H9 (cell line): ENCODE measurements at regions not wholly inside any gene's neighbourhood (a gene's known extent, or its start where the extent isn't known, plus 50 kb on each side); places are given as distances from the start of the nearest gene placed in this dataset.

Experiments
- DNase-seq: peaks from one replicate; pipeline ENCODE4 v3.0.0-alpha.2; 2017
- H2AFZ ChIP-seq: one replicate; pipeline ENCODE4 v1.6.1; 2013; ENCODE audit warnings: mild to moderate bottlenecking, low read length, control low read depth, moderate library complexity
- H2AK5ac ChIP-seq: 2 replicates; pipeline ENCODE4 v1.6.1; 2013; ENCODE audit warnings: low read length, control low read depth, mixed read lengths; ENCODE audit not compliant: insufficient read length
- H2BK120ac ChIP-seq: one replicate; pipeline ENCODE4 v1.6.1; 2013; ENCODE audit warnings: low read depth, mild to moderate bottlenecking, low read length, control low read depth, inconsistent platforms; ENCODE audit not compliant: poor library complexity, severe bottlenecking
- H2BK12ac ChIP-seq: 2 replicates; pipeline ENCODE4 v1.6.1; 2013; ENCODE audit warnings: low read length, control low read depth, mixed read lengths, low read depth; ENCODE audit not compliant: insufficient read length
- H2BK15ac ChIP-seq: 2 replicates; pipeline ENCODE4 v1.6.1; 2013; ENCODE audit warnings: low read depth, low read length, control low read depth
- H2BK20ac ChIP-seq: one replicate; pipeline ENCODE4 v1.6.1; 2013; ENCODE audit warnings: low read depth, mild to moderate bottlenecking, low read length, control low read depth, inconsistent platforms; ENCODE audit not compliant: poor library complexity, severe bottlenecking
- H2BK5ac ChIP-seq: 2 replicates; pipeline ENCODE4 v1.6.1; 2013; ENCODE audit warnings: low read length, control low read depth, mixed read lengths; ENCODE audit not compliant: insufficient read length
- H3K14ac ChIP-seq: 2 replicates; pipeline ENCODE4 v1.6.1; 2013; ENCODE audit warnings: low read length, control low read depth; ENCODE audit not compliant: insufficient read depth
- H3K18ac ChIP-seq: 2 replicates; pipeline ENCODE4 v1.6.1; 2013; ENCODE audit warnings: low read depth, mild to moderate bottlenecking, mixed read lengths, low read length, control low read depth; ENCODE audit not compliant: insufficient read length
- H3K23ac ChIP-seq: 2 replicates; pipeline ENCODE4 v1.6.1; 2013; ENCODE audit warnings: low read length, control low read depth, mixed read lengths, low read depth; ENCODE audit not compliant: insufficient read length
- H3K23me2 ChIP-seq: 2 replicates; pipeline ENCODE4 v1.6.1; 2013; ENCODE audit warnings: low read depth, mild to moderate bottlenecking, mixed read lengths, low read length, control low read depth; ENCODE audit not compliant: insufficient read length, poor library complexity, severe bottlenecking
- H3K27ac ChIP-seq: 2 replicates; pipeline ENCODE4 v1.5.1; 2013; ENCODE audit warnings: low read length, control low read depth, mixed read lengths, low read depth; ENCODE audit not compliant: insufficient read length
- H3K27me3 ChIP-seq: 2 replicates; pipeline ENCODE4 v1.6.1; 2013; ENCODE audit warnings: low read length, control low read depth, inconsistent platforms; ENCODE audit not compliant: insufficient read depth
- H3K4ac ChIP-seq: 2 replicates; pipeline ENCODE4 v1.6.1; 2013; ENCODE audit warnings: low read depth, mild to moderate bottlenecking, control low read depth, inconsistent platforms, low read length, moderate library complexity
- H3K4me1 ChIP-seq: 2 replicates; pipeline ENCODE4 v1.6.1; 2013; ENCODE audit warnings: low read length, control low read depth, inconsistent platforms; ENCODE audit not compliant: insufficient read depth
- H3K4me2 ChIP-seq: 2 replicates; pipeline ENCODE4 v1.6.1; 2013; ENCODE audit warnings: low read length, control low read depth, mixed read lengths; ENCODE audit not compliant: insufficient read length, insufficient read depth
- H3K56ac ChIP-seq: 2 replicates; pipeline ENCODE4 v1.6.1; 2013; ENCODE audit warnings: low read depth, mild to moderate bottlenecking, mixed read lengths, low read length, control low read depth; ENCODE audit not compliant: insufficient read length
- H3K79me1 ChIP-seq: 2 replicates; pipeline ENCODE4 v1.6.1; 2013; ENCODE audit warnings: low read depth, mild to moderate bottlenecking, moderate library complexity, low read length, control low read depth, inconsistent platforms; ENCODE audit not compliant: insufficient read depth, poor library complexity, severe bottlenecking
- H3K79me2 ChIP-seq: 2 replicates; pipeline ENCODE4 v1.6.1; 2013; ENCODE audit warnings: low read length, control low read depth, inconsistent platforms; ENCODE audit not compliant: insufficient read depth
- H3K9ac ChIP-seq: 2 replicates; pipeline ENCODE4 v1.6.1; 2013; ENCODE audit warnings: low read length, control low read depth, mixed read lengths; ENCODE audit not compliant: insufficient read length; ENCODE audit errors: extremely low read depth
- H3K9me3 ChIP-seq: one replicate; pipeline ENCODE4 v1.6.1; 2013; ENCODE audit warnings: low read depth, low read length, inconsistent platforms; ENCODE audit not compliant: control insufficient read depth
- H3T11ph ChIP-seq: one replicate; pipeline ENCODE4 v1.6.1; 2013; ENCODE audit warnings: mild to moderate bottlenecking, low read length, control low read depth, inconsistent platforms
- H4K20me1 ChIP-seq: one replicate; pipeline ENCODE4 v1.6.1; 2013; ENCODE audit not compliant: control insufficient read depth, insufficient read length, insufficient read depth
- H4K5ac ChIP-seq: 2 replicates; pipeline ENCODE4 v1.6.1; 2013; ENCODE audit warnings: low read depth, mild to moderate bottlenecking, mixed read lengths, low read length, control low read depth; ENCODE audit not compliant: insufficient read length
- H4K8ac ChIP-seq: replicated peaks from 2 replicates; pipeline ENCODE4 v1.6.1; 2013; ENCODE audit warnings: low read length, control low read depth, mixed read lengths, low read depth; ENCODE audit not compliant: insufficient read length
- H4K91ac ChIP-seq: 2 replicates; pipeline ENCODE4 v1.6.1; 2013; ENCODE audit warnings: low read depth, mild to moderate bottlenecking, moderate library complexity, mixed read lengths, low read length, control low read depth; ENCODE audit not compliant: insufficient read length
- H3K27ac Mint-ChIP-seq, 3 experiments: 2 replicates in 2 of 3; 3 replicates in 1 of 3; pipeline ENCODE4 v1.8.0; 2020 to 2021; ENCODE audit warnings: mixed read lengths in 3 of 3, mild to moderate bottlenecking in 1 of 3, moderate library complexity in 1 of 3
- H3K27me3 Mint-ChIP-seq: 2 replicates; pipeline ENCODE4 v1.8.0; 2021; ENCODE audit warnings: low read depth, mild to moderate bottlenecking, moderate library complexity, mixed read lengths
- H3K36me3 Mint-ChIP-seq, 3 experiments: 2 replicates in 2 of 3; 3 replicates in 1 of 3; pipeline ENCODE4 v1.8.0; 2020 to 2021; ENCODE audit warnings: low read depth in 3 of 3, mixed read lengths in 3 of 3; ENCODE audit not compliant: insufficient read depth in 1 of 3
- H3K4me1 Mint-ChIP-seq, 2 experiments: 2 replicates each; pipeline ENCODE4 v1.8.0; 2020; ENCODE audit warnings: mixed read lengths in 2 of 2
- H3K4me3 Mint-ChIP-seq, 2 experiments: 2 replicates in 1 of 2; 3 replicates in 1 of 2; pipeline ENCODE4 v1.8.0; 2020 to 2021; ENCODE audit warnings: mild to moderate bottlenecking in 2 of 2, mixed read lengths in 2 of 2, moderate library complexity in 1 of 2
- H3K9me3 Mint-ChIP-seq, 2 experiments: 2 replicates in 1 of 2; 3 replicates in 1 of 2; pipeline ENCODE4 v1.8.0; 2020; ENCODE audit warnings: mild to moderate bottlenecking in 2 of 2, mixed read lengths in 2 of 2, moderate library complexity in 1 of 2
- CTCF ChIP-seq: fragments of 200-600 bp; sonication (generic); conservative IDR thresholded peaks from 3 replicates; pipeline ENCODE4 v1.8.0; 2021; ENCODE audit warnings: antibody characterized with exemption, mild to moderate bottlenecking
- WGBS: extraction: QIAGEN DNeasy Blood & Tissue Kit; methylation state at CpG from one replicate; pipeline ENCODE4 v1.1.7; 2013; ENCODE audit warnings: missing lambda C conversion rate, low lambda C conversion rate, mixed read lengths; ENCODE audit not compliant: insufficient read length; ENCODE audit errors: extremely low coverage; 5-methylcytosine and 5-hydroxymethylcytosine counted together

GRCh38 chr10:55058800-55059199 lies 257.8 kb upstream of the PCDH15 start:
- no CpG with 5 or more reads among the region's 5 CpGs for WGBS
- Histone ChIP-seq H2BK20ac (no peak overlapping the region), H3K23me2 (no peaks in the 10 kb centered on the region), H3K4me2 (no peak overlapping the region), H2AFZ (no peak overlapping the region), H2BK120ac (no peak overlapping the region), H4K91ac (no peak overlapping the region), H4K8ac (no peak overlapping the region), H3K79me1 (no peaks in the 10 kb centered on the region), H3K23ac (no peak overlapping the region), H2BK5ac (no peak overlapping the region), H3T11ph (no peak overlapping the region), H3K9ac (no peak overlapping the region), H3K4ac (no peak overlapping the region), H2BK12ac (no peak overlapping the region), H3K27me3 (no peaks in the 10 kb centered on the region), H3K18ac (no peak overlapping the region), H4K5ac (no peak overlapping the region), H3K79me2 (no peaks in the 10 kb centered on the region), H2AK5ac (no peak overlapping the region), H3K56ac (no peak overlapping the region), H3K27ac (no peak overlapping the region), H2BK15ac (no peak overlapping the region), H3K4me1 (no peaks in the 10 kb centered on the region), H3K9me3 (no peaks in the 10 kb centered on the region), H4K20me1 (no peaks in the 10 kb centered on the region), H3K14ac (no peak overlapping the region)
- no peak for TF ChIP-seq CTCF
- Mint-ChIP-seq H3K27me3 (no peaks in the 10 kb centered on the region), H3K9me3 (no peaks in the 10 kb centered on the region), H3K27ac (no peak overlapping the region), H3K4me3 (no peak overlapping the region), H3K36me3 (no peaks in the 10 kb centered on the region), H3K4me1 (no peaks in the 10 kb centered on the region)
- no peak for DNase-seq
